A673 (cell line): ENCODE measurements at regions not wholly inside any gene's neighbourhood (a gene's known extent, or its start where the extent isn't known, plus 50 kb on each side); places are given as distances from the start of the nearest gene placed in this dataset.

Experiments used
- EZH2 ChIP-seq: fragments of 200-600 bp; sonication (generic); IDR thresholded peaks from 2 replicates; pipeline ENCODE4 v1.6.1; 2017; ENCODE audit warnings: borderline replicate concordance, low read depth, mild to moderate bottlenecking, mixed read lengths, antibody characterized with exemption, low read length; ENCODE audit not compliant: poor library complexity, severe bottlenecking
- TF ChIP-seq, protein P1 (sequence below): fragments of 300-800, 200-600 bp; sonication (generic); conservative IDR thresholded peaks from 2 replicates; pipeline ENCODE4 v1.5.1; 2017; ENCODE audit warnings: low read depth, mild to moderate bottlenecking, antibody characterized with exemption, low read length, moderate library complexity, mixed read lengths

DNA sequence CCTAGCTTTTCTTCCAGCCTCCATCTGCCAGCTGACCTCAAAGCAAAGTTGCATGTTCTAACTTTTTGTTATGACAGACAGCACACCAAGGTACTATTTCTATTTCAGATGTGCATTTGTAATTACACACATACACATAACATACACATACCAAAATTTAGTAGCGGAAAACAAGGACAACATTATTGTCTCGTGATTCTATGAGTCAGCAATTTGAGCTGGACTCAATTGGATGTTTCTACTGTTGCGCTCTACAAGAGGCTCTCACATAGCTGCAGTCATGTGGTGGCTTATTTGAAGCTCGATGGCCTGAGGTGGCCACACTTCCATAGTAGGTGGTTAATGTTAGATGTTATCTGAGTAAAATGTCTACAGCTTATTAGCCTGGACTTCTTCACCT is 1010.1 kb upstream of the B3GALT2 start:
- TF ChIP-seq, protein P1, sequence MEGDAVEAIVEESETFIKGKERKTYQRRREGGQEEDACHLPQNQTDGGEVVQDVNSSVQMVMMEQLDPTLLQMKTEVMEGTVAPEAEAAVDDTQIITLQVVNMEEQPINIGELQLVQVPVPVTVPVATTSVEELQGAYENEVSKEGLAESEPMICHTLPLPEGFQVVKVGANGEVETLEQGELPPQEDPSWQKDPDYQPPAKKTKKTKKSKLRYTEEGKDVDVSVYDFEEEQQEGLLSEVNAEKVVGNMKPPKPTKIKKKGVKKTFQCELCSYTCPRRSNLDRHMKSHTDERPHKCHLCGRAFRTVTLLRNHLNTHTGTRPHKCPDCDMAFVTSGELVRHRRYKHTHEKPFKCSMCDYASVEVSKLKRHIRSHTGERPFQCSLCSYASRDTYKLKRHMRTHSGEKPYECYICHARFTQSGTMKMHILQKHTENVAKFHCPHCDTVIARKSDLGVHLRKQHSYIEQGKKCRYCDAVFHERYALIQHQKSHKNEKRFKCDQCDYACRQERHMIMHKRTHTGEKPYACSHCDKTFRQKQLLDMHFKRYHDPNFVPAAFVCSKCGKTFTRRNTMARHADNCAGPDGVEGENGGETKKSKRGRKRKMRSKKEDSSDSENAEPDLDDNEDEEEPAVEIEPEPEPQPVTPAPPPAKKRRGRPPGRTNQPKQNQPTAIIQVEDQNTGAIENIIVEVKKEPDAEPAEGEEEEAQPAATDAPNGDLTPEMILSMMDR, result no peak
- TF ChIP-seq EZH2, result no peak
